Esophagus muscularis mucosa (tissue), 3 donors: ENCODE measurements at regions not wholly inside any gene's neighbourhood (a gene's known extent, or its start where the extent isn't known, plus 50 kb on each side); places are given as distances from the start of the nearest gene placed in this dataset.

Experiments used
- CTCF ChIP-seq, 3 experiments: fragments of 200-600 bp in 2 of 3; fragments of 450-650 bp in 1 of 3; sonication (generic) in 2 of 3; IDR thresholded peaks; one replicate each; pipeline ENCODE4 v1.5.1; 2017 to 2019; ENCODE audit warnings: antibody characterized with exemption in 3 of 3, mild to moderate bottlenecking in 2 of 3, moderate library complexity in 1 of 3
- EP300 ChIP-seq: sonication (generic); formaldehyde crosslinking; IDR thresholded peaks from one replicate; pipeline ENCODE4 v1.6.1; 2017; ENCODE audit warnings: antibody characterized with exemption

- no peak for TF ChIP-seq CTCF (IDR thresholded peaks at IDR 0.05)
- TF ChIP-seq EP300 = no peak
Measured at GRCh38 chr16:63008688-63009087, 972.5 kb upstream of the CDH8 start.
